Liver (tissue), 8 donors: ENCODE measurements at regions not wholly inside any gene's neighbourhood (a gene's known extent, or its start where the extent isn't known, plus 50 kb on each side); places are given as distances from the start of the nearest gene placed in this dataset.

Experiments
- DNase-seq: peaks from one replicate; pipeline ENCODE4 v3.0.0-alpha.2; 2017; ENCODE audit warnings: low spot score
- H3K27ac ChIP-seq, 2 donors: one replicate each; pipeline ENCODE4 v1.7.0; 2013; ENCODE audit warnings: inconsistent platforms in 2 of 2, low read length in 2 of 2, control low read depth in 1 of 2, low read depth in 1 of 2, mild to moderate bottlenecking in 1 of 2
- H3K27me3 ChIP-seq, 4 donors: one replicate each; pipeline versions ENCODE4 v1.6.1 to v1.7.0; 2013; ENCODE audit warnings: low read length in 3 of 4, inconsistent platforms in 1 of 4, mild to moderate bottlenecking in 1 of 4, moderate library complexity in 1 of 4; ENCODE audit not compliant: control insufficient read depth in 4 of 4, insufficient read depth in 4 of 4
- H3K36me3 ChIP-seq, 4 donors: one replicate each; pipeline versions ENCODE4 v1.6.1 to v1.7.0; 2013; ENCODE audit warnings: low read length in 3 of 4, mild to moderate bottlenecking in 3 of 4, low read depth in 1 of 4, moderate library complexity in 1 of 4; ENCODE audit not compliant: control insufficient read depth in 4 of 4, insufficient read depth in 3 of 4
- H3K4me1 ChIP-seq, 4 donors: one replicate each; pipeline versions ENCODE4 v1.6.1 to v1.7.0; 2013; ENCODE audit warnings: low read length in 3 of 4, mild to moderate bottlenecking in 3 of 4, moderate library complexity in 1 of 4; ENCODE audit not compliant: control insufficient read depth in 4 of 4, insufficient read depth in 4 of 4
- H3K4me3 ChIP-seq, 3 donors: one replicate each; pipeline versions ENCODE4 v1.6.1 to v1.7.0; 2013; ENCODE audit warnings: low read length in 3 of 3, control low read depth in 1 of 3, low read depth in 1 of 3, mild to moderate bottlenecking in 1 of 3
- H3K9ac ChIP-seq, 2 donors: one replicate each; pipeline ENCODE4 v1.7.0; 2013; ENCODE audit warnings: low read length in 2 of 2, mild to moderate bottlenecking in 2 of 2, moderate library complexity in 2 of 2, control low read depth in 1 of 2, low read depth in 1 of 2
- H3K9me3 ChIP-seq, 4 donors: one replicate each; pipeline versions ENCODE4 v1.6.1 to v1.7.0; 2013; ENCODE audit warnings: low read length in 3 of 4; ENCODE audit not compliant: control insufficient read depth in 4 of 4
- EGR1 ChIP-seq, 2 donors: IDR thresholded peaks; 2 replicates each; pipeline ENCODE4 v1.6.1; 2016 to 2018; ENCODE audit warnings: antibody characterized with exemption in 2 of 2, low read depth in 2 of 2
- FOXA1 ChIP-seq: IDR thresholded peaks from 2 replicates; pipeline ENCODE4 v1.6.1; 2016; ENCODE audit warnings: antibody characterized with exemption
- FOXA2 ChIP-seq: IDR thresholded peaks from 2 replicates; pipeline ENCODE4 v1.6.1; 2016; ENCODE audit warnings: antibody characterized with exemption
- GABPA ChIP-seq, 2 donors: IDR thresholded peaks in 1 of 2; conservative IDR thresholded peaks in 1 of 2; 2 replicates each; pipeline ENCODE4 v1.6.1; 2016; ENCODE audit warnings: antibody characterized with exemption in 2 of 2, mild to moderate bottlenecking in 1 of 2, moderate library complexity in 1 of 2
- HNF4A ChIP-seq, 2 donors: conservative IDR thresholded peaks; 2 replicates each; pipeline ENCODE4 v1.6.1; 2016; ENCODE audit warnings: antibody characterized with exemption in 2 of 2, mild to moderate bottlenecking in 2 of 2
- HNF4G ChIP-seq: IDR thresholded peaks from 2 replicates; pipeline ENCODE4 v1.6.1; 2016; ENCODE audit warnings: antibody characterized with exemption
- JUND ChIP-seq, 2 donors: IDR thresholded peaks; 2 replicates each; pipeline ENCODE4 v1.6.1; 2016; ENCODE audit warnings: antibody characterized with exemption in 2 of 2
- NR2F2 ChIP-seq: IDR thresholded peaks from 2 replicates; pipeline ENCODE4 v1.6.1; 2016; ENCODE audit warnings: antibody characterized with exemption
- RAD21 ChIP-seq, 2 donors: IDR thresholded peaks; 2 replicates each; pipeline ENCODE4 v1.6.1; 2016; ENCODE audit warnings: antibody characterized with exemption in 2 of 2, mild to moderate bottlenecking in 2 of 2
- RXRA ChIP-seq, 2 donors: IDR thresholded peaks; 2 replicates each; pipeline ENCODE4 v1.6.1; 2017 to 2018; ENCODE audit warnings: antibody characterized with exemption in 2 of 2, mild to moderate bottlenecking in 1 of 2
- SP1 ChIP-seq: IDR thresholded peaks from 2 replicates; pipeline ENCODE4 v1.6.1; 2018; ENCODE audit warnings: antibody characterized with exemption, mild to moderate bottlenecking
- TAF1 ChIP-seq: conservative IDR thresholded peaks from 2 replicates; pipeline ENCODE4 v1.6.1; 2016; ENCODE audit warnings: antibody characterized with exemption, mild to moderate bottlenecking
- YY1 ChIP-seq: IDR thresholded peaks from 2 replicates; pipeline ENCODE4 v1.6.1; 2016; ENCODE audit warnings: antibody characterized with exemption, mild to moderate bottlenecking
- WGBS: extraction: QIAGEN DNeasy Blood & Tissue Kit; methylation state at CpG from one replicate; pipeline ENCODE4 v1.1.7; 2013; 5-methylcytosine and 5-hydroxymethylcytosine counted together
- TF ChIP-seq, protein P1 (sequence below): IDR thresholded peaks from 2 replicates; pipeline ENCODE4 v1.6.1; 2016; ENCODE audit warnings: antibody characterized with exemption
- TF ChIP-seq, protein P2 (sequence below): fragments of 150-350 bp; IDR thresholded peaks from 2 replicates; pipeline ENCODE4 v1.5.1; 2017; ENCODE audit warnings: improper control_type of control experiment, low read depth, low read length; ENCODE audit not compliant: missing input control
- TF ChIP-seq, protein P3 (sequence below): IDR thresholded peaks from 2 replicates; pipeline ENCODE4 v1.6.1; 2016; ENCODE audit warnings: antibody characterized with exemption
- TF ChIP-seq, protein P4 (sequence below): IDR thresholded peaks from 2 replicates; pipeline ENCODE4 v1.6.1; 2016; ENCODE audit warnings: antibody characterized with exemption, mild to moderate bottlenecking
- donor health status: healthy.
- donor health status: healthy.
- donor health status: healthy.
- donor health status: healthy.
- donor health status: healthy.

DNA sequence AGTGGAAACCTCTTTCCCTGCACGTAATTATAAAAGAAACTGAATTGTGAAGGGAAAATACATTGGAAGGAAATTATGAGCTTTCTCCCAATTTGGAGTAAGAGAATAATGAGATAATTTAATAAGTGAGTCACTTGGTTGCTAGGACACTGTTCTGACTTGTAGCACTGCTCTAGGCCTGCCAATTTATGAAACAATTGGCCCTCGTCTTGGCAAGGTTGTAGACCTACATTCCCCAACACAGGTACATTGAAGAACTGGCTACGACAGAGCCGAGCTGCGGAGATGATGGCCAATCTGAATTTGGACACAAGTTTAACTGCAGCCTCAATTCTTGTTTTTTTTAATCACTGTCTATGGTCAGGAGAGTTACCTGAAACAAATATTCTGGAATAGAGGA lies 674.1 kb downstream of the MECOM start:
- DNase-seq: no peak
- Histone ChIP-seq H3K4me1 (no peaks in the 10 kb centered on the region), H3K9ac (no peak overlapping the region), H3K27ac (no peak overlapping the region), H3K4me3 (no peak overlapping the region), H3K27me3 (no peaks in the 10 kb centered on the region), H3K36me3 (no peaks in the 10 kb centered on the region), H3K9me3 (no peaks in the 10 kb centered on the region)
- 73% methylated on average over 5 of the region's 5 CpGs for WGBS
- TF ChIP-seq, protein P1, sequence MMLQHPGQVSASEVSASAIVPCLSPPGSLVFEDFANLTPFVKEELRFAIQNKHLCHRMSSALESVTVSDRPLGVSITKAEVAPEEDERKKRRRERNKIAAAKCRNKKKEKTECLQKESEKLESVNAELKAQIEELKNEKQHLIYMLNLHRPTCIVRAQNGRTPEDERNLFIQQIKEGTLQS: no peak
- TF ChIP-seq TAF1 (no peak), HNF4A (conservative IDR thresholded peaks at IDR 0.05) (no peak), FOXA1 (no peak), NR2F2 (no peak), EGR1 (IDR thresholded peaks at IDR 0.05; ENCODE audit: low read depth in 2 of 2) (no peak), HNF4G (no peak)
- TF ChIP-seq, protein P2, sequence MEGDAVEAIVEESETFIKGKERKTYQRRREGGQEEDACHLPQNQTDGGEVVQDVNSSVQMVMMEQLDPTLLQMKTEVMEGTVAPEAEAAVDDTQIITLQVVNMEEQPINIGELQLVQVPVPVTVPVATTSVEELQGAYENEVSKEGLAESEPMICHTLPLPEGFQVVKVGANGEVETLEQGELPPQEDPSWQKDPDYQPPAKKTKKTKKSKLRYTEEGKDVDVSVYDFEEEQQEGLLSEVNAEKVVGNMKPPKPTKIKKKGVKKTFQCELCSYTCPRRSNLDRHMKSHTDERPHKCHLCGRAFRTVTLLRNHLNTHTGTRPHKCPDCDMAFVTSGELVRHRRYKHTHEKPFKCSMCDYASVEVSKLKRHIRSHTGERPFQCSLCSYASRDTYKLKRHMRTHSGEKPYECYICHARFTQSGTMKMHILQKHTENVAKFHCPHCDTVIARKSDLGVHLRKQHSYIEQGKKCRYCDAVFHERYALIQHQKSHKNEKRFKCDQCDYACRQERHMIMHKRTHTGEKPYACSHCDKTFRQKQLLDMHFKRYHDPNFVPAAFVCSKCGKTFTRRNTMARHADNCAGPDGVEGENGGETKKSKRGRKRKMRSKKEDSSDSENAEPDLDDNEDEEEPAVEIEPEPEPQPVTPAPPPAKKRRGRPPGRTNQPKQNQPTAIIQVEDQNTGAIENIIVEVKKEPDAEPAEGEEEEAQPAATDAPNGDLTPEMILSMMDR: no peak
- TF ChIP-seq, protein P3, sequence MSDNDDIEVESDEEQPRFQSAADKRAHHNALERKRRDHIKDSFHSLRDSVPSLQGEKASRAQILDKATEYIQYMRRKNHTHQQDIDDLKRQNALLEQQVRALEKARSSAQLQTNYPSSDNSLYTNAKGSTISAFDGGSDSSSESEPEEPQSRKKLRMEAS: no peak
- TF ChIP-seq, protein P4, sequence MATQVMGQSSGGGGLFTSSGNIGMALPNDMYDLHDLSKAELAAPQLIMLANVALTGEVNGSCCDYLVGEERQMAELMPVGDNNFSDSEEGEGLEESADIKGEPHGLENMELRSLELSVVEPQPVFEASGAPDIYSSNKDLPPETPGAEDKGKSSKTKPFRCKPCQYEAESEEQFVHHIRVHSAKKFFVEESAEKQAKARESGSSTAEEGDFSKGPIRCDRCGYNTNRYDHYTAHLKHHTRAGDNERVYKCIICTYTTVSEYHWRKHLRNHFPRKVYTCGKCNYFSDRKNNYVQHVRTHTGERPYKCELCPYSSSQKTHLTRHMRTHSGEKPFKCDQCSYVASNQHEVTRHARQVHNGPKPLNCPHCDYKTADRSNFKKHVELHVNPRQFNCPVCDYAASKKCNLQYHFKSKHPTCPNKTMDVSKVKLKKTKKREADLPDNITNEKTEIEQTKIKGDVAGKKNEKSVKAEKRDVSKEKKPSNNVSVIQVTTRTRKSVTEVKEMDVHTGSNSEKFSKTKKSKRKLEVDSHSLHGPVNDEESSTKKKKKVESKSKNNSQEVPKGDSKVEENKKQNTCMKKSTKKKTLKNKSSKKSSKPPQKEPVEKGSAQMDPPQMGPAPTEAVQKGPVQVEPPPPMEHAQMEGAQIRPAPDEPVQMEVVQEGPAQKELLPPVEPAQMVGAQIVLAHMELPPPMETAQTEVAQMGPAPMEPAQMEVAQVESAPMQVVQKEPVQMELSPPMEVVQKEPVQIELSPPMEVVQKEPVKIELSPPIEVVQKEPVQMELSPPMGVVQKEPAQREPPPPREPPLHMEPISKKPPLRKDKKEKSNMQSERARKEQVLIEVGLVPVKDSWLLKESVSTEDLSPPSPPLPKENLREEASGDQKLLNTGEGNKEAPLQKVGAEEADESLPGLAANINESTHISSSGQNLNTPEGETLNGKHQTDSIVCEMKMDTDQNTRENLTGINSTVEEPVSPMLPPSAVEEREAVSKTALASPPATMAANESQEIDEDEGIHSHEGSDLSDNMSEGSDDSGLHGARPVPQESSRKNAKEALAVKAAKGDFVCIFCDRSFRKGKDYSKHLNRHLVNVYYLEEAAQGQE: no peak

DNA sequence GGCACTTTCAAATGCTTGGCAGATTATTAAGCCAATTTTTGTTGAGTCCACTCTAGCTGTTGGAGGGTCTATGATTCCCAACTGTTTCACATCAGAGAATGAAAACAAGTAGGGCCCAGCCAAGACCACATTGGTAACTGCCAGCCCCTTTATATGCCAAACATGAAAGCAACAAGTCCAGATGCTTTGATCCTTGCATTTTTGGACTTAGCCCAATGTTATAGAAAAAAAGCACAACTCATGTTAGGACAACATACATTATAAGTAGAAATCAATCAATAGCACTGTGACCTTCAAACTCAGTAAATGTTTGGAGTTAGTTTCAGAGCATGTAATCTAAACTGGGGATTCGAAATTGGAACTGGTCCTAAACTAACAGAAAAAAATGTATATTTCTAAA lies 674.7 kb downstream of the MECOM start:
- Histone ChIP-seq H3K4me1 (no peaks in the 10 kb centered on the region), H3K9me3 (no peaks in the 10 kb centered on the region), H3K27ac (no peak overlapping the region), H3K9ac (no peak overlapping the region), H3K4me3 (no peak overlapping the region), H3K36me3 (no peaks in the 10 kb centered on the region), H3K27me3 (no peaks in the 10 kb centered on the region)
- TF ChIP-seq FOXA2: no peak
- TF ChIP-seq, protein P2: no peak
- no peak for TF ChIP-seq HNF4A (conservative IDR thresholded peaks at IDR 0.05)
- TF ChIP-seq HNF4G: no peak
- TF ChIP-seq SP1: no peak
- TF ChIP-seq GABPA (IDR thresholded peaks at IDR 0.05 in 1 of 2, conservative IDR thresholded peaks at IDR 0.05 in 1 of 2): no peak
- no peak for TF ChIP-seq RXRA (IDR thresholded peaks at IDR 0.05)
- TF ChIP-seq YY1: no peak
- no peak for TF ChIP-seq RAD21 (IDR thresholded peaks at IDR 0.05)
- TF ChIP-seq NR2F2: no peak
- no peak for TF ChIP-seq TAF1
- TF ChIP-seq, protein P4: no peak
- TF ChIP-seq EGR1 (IDR thresholded peaks at IDR 0.05; ENCODE audit: low read depth in 2 of 2): no peak
- no peak for TF ChIP-seq JUND (IDR thresholded peaks at IDR 0.05)
- TF ChIP-seq FOXA1: no peak
- 45% methylated on average over 1 of the region's 1 CpG for WGBS
- DNase-seq: no peak
